Esophagus squamous epithelium (tissue), 4 donors: ENCODE measurements at regions not wholly inside any gene's neighbourhood (a gene's known extent, or its start where the extent isn't known, plus 50 kb on each side); places are given as distances from the start of the nearest gene placed in this dataset.

Experiments used
- CTCF ChIP-seq, 6 experiments: fragments of 450-650 bp in 4 of 6; fragments of 200-600 bp in 2 of 6; sonication (generic) in 2 of 6; IDR thresholded peaks; one replicate each; pipeline ENCODE4 v1.5.1; 2016 to 2019; ENCODE audit warnings: antibody characterized with exemption in 6 of 6, mild to moderate bottlenecking in 4 of 6, moderate library complexity in 4 of 6
- POLR2A ChIP-seq, 4 donors: fragments of 450-650 bp; IDR thresholded peaks; one replicate each; pipeline ENCODE4 v1.6.1; 2017; ENCODE audit warnings: antibody characterized with exemption in 4 of 4, mild to moderate bottlenecking in 4 of 4, moderate library complexity in 3 of 4

GRCh38 chr4:180852738-180853137 is 1390.5 kb upstream of the TENM3 start:
- TF ChIP-seq POLR2A (IDR thresholded peaks at IDR 0.05) (no peak), CTCF (IDR thresholded peaks at IDR 0.05) (no peak)
